ENCODE measurements at regions not wholly inside any gene's neighbourhood (a gene's known extent, or its start where the extent isn't known, plus 50 kb on each side); places are given as distances from the start of the nearest gene placed in this dataset.

DNA sequence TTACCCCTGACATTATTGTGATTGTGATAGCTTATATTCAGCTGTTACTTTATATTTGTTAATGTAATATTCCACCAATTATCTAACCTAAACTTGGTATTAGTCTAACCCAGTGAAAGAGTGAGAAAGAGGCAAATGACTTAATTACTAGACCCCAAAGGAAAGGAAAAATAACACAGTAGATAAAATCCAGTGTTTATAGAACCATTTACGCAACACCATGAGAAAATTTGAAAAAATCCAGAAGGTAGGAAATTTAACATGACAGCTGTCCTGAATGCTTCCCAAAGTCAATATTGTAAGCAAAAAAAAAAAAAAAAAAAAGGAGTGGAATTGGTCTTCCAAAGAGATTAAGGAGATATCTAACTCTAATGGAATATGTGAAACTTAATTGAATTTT lies 741.5 kb upstream of the GHITM start:
- TF ChIP-seq POLR2A (IDR thresholded peaks at IDR 0.05; ENCODE audit: low read depth, low read length) (no peak), POLR2AphosphoS5 (IDR thresholded peaks at IDR 0.05; ENCODE audit: insufficient read depth, low read depth, low read length) (no peak), MYC (IDR thresholded peaks at IDR 0.05; ENCODE audit: low read depth, low read length) (no peak), EZH2 (IDR thresholded peaks at IDR 0.05; ENCODE audit: borderline replicate concordance, low read depth, low read length, severe bottlenecking) (no peak)
- TF ChIP-seq, protein P1, sequence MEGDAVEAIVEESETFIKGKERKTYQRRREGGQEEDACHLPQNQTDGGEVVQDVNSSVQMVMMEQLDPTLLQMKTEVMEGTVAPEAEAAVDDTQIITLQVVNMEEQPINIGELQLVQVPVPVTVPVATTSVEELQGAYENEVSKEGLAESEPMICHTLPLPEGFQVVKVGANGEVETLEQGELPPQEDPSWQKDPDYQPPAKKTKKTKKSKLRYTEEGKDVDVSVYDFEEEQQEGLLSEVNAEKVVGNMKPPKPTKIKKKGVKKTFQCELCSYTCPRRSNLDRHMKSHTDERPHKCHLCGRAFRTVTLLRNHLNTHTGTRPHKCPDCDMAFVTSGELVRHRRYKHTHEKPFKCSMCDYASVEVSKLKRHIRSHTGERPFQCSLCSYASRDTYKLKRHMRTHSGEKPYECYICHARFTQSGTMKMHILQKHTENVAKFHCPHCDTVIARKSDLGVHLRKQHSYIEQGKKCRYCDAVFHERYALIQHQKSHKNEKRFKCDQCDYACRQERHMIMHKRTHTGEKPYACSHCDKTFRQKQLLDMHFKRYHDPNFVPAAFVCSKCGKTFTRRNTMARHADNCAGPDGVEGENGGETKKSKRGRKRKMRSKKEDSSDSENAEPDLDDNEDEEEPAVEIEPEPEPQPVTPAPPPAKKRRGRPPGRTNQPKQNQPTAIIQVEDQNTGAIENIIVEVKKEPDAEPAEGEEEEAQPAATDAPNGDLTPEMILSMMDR (IDR thresholded peaks at IDR 0.05; ENCODE audit: extremely low read depth in 1 of 2, insufficient read depth in 1 of 2, low read depth in 1 of 2, low read length in 2 of 2): no peak

Data from endothelial cell of umbilical vein (primary cell).